ENCODE measurements at regions not wholly inside any gene's neighbourhood (a gene's known extent, or its start where the extent isn't known, plus 50 kb on each side); places are given as distances from the start of the nearest gene placed in this dataset.

- Histone ChIP-seq H3K36me3 (replicated peaks in 1 of 2; ENCODE audit: control insufficient read depth in 1 of 2, insufficient read depth in 2 of 2, low read length in 1 of 2) (no peaks in the 10 kb centered on the region), H3K27ac (ENCODE audit: low read depth in 2 of 2, low read length in 1 of 2) (peak overlapping the region; percentile 22 to 70; a peak in 2 of 4 replicates), H3K4me3 (ENCODE audit: low read depth in 2 of 2, low read length in 1 of 2) (no peak overlapping the region), H3K4me1 (ENCODE audit: control insufficient read depth in 1 of 2, insufficient read depth in 2 of 2, low read depth in 1 of 2, low read length in 1 of 2) (no peaks in the 10 kb centered on the region; a peak in 3 of 4 replicates), H3K27me3 (ENCODE audit: insufficient read depth) (no peaks in the 10 kb centered on the region), H3K79me2 (ENCODE audit: insufficient read depth) (no peaks in the 10 kb centered on the region), H3F3A (replicated peaks; ENCODE audit: insufficient read depth) (peaks cover 15% of the 10 kb centered on the region), H3K9me3 (no peaks in the 10 kb centered on the region), H4K20me1 (ENCODE audit: insufficient read depth) (no peaks in the 10 kb centered on the region), H3K9me2 (no peaks in the 10 kb centered on the region), H3K9ac (no peak overlapping the region), H3K4me2 (no peak overlapping the region), H2AFZ (ENCODE audit: low read depth) (no peak overlapping the region)
- POLR2A ChIA-PET: no interaction called here
- DNase-seq: no peak
- CTCF ChIA-PET: no interaction called here
- no peak for TF ChIP-seq RXRA (IDR thresholded peaks at IDR 0.05; ENCODE audit: borderline replicate concordance, low read depth)
- no peak for TF ChIP-seq SIN3A (IDR thresholded peaks at IDR 0.05; ENCODE audit: borderline replicate concordance, low read depth, low read length)
- TF ChIP-seq YY1 (IDR thresholded peaks at IDR 0.05; ENCODE audit: low read depth): no peak
- no peak for TF ChIP-seq FOXJ3 (CRISPR knock-in tag; IDR thresholded peaks at IDR 0.05)
- TF ChIP-seq USF1 (IDR thresholded peaks at IDR 0.05; ENCODE audit: borderline replicate concordance, low read depth): no peak
Observed at GRCh38 chr1:172966844-172967540, 83.7 kb downstream of the TNFSF18 start.

GRCh38 chr1:172967936-172968335, 82.8 kb downstream of the TNFSF18 start:
- Histone ChIP-seq H3K4me1 (ENCODE audit: control insufficient read depth in 1 of 2, insufficient read depth in 2 of 2, low read depth in 1 of 2, low read length in 1 of 2) (no peaks in the 10 kb centered on the region; a peak in 3 of 4 replicates), H3K4me2 (no peak overlapping the region)
- DNase-seq: no peak

More at GRCh38 chr1:172967936-172968335, 82.8 kb downstream of the TNFSF18 start:
- H3K27ac ChIP-seq (ENCODE audit: low read depth in 2 of 2, low read length in 1 of 2): peak overlapping the region in 1 of 2 experiments; percentile 70; a peak in 1 of 4 replicates
- no peak overlapping the region for H3K9ac ChIP-seq
- CTCF ChIA-PET: no interaction called here
- POLR2A ChIA-PET: no interaction called here
- TF ChIP-seq TCF12 (IDR thresholded peaks at IDR 0.05): peak; percentile 43
- TF ChIP-seq TAF1 (IDR thresholded peaks at IDR 0.05; ENCODE audit: borderline replicate concordance, low read depth, low read length): no peak
- no peak for TF ChIP-seq FOXJ3 (CRISPR knock-in tag; IDR thresholded peaks at IDR 0.05)
- no peak for TF ChIP-seq FOSL2 (IDR thresholded peaks at IDR 0.05; ENCODE audit: borderline replicate concordance, low read depth)
- TF ChIP-seq EP300 (IDR thresholded peaks at IDR 0.05; ENCODE audit: borderline replicate concordance in 1 of 2, low read depth in 1 of 2, low read length in 1 of 2): 0 out of 4 replicates have a peak, but pooled peaks of 1 of the 2 experiments have one; percentile 13
- no peak for TF ChIP-seq RCOR1 (IDR thresholded peaks at IDR 0.05; ENCODE audit: low read length)
- no peak for TF ChIP-seq RAD21 (IDR thresholded peaks at IDR 0.05; ENCODE audit: low read length)
- no peak for TF ChIP-seq ELF1 (IDR thresholded peaks at IDR 0.05)
- TF ChIP-seq RXRA (IDR thresholded peaks at IDR 0.05; ENCODE audit: borderline replicate concordance, low read depth): no peak
- TF ChIP-seq REST (IDR thresholded peaks at IDR 0.05; ENCODE audit: low read depth, low read length): no peak
- no peak for TF ChIP-seq SMC3 (IDR thresholded peaks at IDR 0.05; ENCODE audit: low read depth, low read length)
- no peak for TF ChIP-seq EZH2phosphoT487 (IDR thresholded peaks at IDR 0.05; ENCODE audit: borderline replicate concordance, low read depth)
- H3K79me2 ChIP-seq (ENCODE audit: insufficient read depth): no peaks in the 10 kb centered on the region
- peaks cover 15% of the 10 kb centered on the region for H3F3A ChIP-seq (replicated peaks; ENCODE audit: insufficient read depth)
- H3K27me3 ChIP-seq (ENCODE audit: insufficient read depth): no peaks in the 10 kb centered on the region
- H3K4me3 ChIP-seq (ENCODE audit: low read depth in 2 of 2, low read length in 1 of 2): no peak overlapping the region
- no peaks in the 10 kb centered on the region for H3K9me2 ChIP-seq
- no peaks in the 10 kb centered on the region for H4K20me1 ChIP-seq (ENCODE audit: insufficient read depth)
- H2AFZ ChIP-seq (ENCODE audit: low read depth): no peak overlapping the region
- no peaks in the 10 kb centered on the region for H3K36me3 ChIP-seq (replicated peaks in 1 of 2; ENCODE audit: control insufficient read depth in 1 of 2, insufficient read depth in 2 of 2, low read length in 1 of 2)
- H3K9me3 ChIP-seq: no peaks in the 10 kb centered on the region

Data from SK-N-SH (cell line).